ENCODE measurements at regions not wholly inside any gene's neighbourhood (a gene's known extent, or its start where the extent isn't known, plus 50 kb on each side); places are given as distances from the start of the nearest gene placed in this dataset.
"Not testable (repeated sequence)": the region's sequence is repeated elsewhere in the genome, so short reads cannot be mapped to it uniquely, and the experiment has no call there.

DNA sequence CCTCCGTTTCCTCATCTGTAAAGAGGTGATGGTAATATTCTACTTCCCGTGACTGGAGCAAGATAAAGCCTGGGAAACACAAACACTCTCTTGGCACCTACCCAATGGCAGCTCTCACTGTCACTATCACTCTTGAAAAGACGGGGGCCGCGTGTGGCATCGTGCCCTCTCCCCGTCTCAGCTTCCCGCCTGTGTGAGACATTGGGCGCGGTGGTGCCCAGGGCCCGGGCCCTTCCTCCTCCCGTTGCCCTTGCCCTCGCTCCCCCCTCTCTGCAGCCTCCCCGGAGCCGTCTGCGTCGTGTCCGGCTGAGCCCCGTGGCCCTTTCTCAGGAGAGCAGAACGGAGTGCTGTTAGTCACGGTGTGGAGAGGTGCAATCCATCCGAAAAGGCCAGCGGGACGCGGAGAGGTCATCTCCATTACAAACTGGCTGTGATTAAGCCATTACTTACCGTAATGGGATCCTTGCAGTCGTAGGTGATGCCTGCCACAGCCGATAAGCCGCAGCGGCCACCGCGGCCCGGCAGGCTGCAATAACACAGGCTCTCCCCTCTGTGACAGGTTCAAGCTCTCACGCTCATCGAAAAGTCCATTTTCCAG, 156.4 kb upstream of the ZC3H12A start:
- DNase-seq (ENCODE audit: low read depth): no peak

DNA sequence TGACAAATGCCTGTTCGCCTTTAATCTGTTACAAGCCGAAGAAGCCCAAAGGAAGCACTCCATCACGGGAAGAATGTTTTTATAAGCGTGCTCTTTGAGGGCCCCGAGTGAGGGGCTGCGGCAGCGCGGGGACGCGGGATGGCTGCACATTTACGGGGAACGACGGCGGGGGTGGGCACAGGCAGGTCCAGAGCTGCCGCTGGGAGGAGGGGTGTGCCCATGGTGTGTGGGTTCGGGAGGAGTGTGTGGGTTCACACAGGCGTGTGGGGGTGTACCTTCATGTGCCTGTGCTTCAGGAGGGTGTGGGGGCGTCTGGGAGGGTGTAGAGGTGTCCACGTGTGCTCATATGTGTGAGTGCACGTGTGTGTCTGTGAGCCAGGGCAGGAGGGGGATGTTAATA, 155.9 kb upstream of the ZC3H12A start:
- DNase-seq (ENCODE audit: low read depth): no peak

DNA sequence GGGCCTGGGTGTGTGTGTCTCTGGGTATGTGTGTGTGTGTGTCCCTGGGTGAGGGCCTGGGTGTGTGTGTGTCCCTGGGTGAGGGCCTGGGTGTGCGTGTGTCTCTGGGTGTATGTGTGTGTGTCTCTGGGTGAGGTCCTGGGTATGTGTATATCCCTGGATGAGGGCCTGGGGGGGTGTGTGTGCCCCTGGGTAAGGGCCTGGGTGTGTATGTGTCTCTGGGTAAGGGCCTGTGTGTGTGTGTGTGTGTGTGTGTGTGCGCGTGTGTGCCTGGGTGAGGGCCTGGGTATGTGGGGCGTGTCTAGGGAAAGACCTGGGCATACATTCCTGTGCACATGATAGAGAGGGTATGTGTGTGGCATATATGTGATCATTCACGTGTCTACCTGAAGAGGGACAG, 155.1 kb upstream of the ZC3H12A start:
- DNase-seq (ENCODE audit: low read depth): no peak

DNA sequence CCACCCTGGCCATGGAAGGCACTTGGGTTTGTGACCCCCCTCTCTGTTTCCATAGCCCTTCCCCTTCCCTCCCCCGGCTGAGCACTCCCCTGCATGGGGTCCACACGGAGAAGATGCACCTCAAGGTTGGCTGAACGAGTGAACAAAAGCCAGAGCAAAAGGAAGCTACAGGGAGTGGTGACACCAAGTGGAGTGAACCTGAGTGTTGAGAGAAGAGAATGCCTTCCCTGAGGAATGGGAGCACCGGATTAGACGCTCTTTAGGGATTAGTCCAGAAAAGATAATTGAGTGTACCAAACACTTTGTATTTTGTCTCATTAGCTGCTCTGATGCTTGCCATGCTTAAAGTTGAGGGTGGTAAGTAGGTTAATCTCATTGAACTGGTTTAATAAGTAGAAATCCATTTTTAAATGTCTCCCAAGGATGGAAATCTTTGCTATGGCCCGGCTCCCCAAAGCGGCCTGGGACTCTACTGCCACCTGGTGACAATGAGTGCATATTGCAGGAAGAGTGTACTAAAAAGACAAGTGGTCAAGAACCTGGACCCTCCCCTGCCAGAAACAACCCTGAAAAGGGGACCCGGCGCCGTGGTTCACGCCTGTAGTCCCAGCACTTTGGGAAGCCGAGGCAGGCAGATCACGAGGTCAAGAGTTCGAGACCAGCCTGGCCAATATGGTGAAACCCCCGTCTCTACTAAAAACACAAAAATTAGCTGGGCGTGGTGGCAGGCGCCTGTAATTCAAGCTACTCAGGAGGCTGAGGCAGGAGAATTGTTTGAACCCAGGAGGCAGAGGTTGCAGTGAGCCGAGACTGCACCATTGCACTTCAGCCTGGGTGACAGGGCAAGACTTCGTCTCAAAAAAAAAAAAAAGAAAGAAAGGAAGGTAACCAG, 150.6 kb upstream of the ZC3H12A start:
- no peak for DNase-seq (ENCODE audit: low read depth)

DNA sequence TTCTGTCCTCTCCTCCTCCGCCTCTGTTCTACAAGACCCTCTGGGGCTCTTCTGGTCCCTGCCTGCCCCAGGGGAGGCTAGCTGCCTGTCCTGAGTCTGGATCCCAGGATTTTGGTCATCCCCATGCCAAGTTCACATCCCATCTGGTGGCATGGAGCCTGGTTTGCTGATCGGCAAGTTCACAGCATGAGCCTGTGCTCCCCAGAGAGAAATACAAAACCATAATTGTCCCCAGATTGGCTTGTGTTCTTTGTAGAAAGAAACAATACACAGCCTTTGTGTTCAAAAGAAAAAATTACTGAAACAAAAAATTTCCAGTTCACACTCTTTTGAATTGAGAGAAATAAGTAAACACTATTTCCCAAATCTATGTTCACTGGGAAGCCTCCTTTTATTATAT, 149.4 kb upstream of the ZC3H12A start:
- no peak for DNase-seq (ENCODE audit: low read depth)

DNA sequence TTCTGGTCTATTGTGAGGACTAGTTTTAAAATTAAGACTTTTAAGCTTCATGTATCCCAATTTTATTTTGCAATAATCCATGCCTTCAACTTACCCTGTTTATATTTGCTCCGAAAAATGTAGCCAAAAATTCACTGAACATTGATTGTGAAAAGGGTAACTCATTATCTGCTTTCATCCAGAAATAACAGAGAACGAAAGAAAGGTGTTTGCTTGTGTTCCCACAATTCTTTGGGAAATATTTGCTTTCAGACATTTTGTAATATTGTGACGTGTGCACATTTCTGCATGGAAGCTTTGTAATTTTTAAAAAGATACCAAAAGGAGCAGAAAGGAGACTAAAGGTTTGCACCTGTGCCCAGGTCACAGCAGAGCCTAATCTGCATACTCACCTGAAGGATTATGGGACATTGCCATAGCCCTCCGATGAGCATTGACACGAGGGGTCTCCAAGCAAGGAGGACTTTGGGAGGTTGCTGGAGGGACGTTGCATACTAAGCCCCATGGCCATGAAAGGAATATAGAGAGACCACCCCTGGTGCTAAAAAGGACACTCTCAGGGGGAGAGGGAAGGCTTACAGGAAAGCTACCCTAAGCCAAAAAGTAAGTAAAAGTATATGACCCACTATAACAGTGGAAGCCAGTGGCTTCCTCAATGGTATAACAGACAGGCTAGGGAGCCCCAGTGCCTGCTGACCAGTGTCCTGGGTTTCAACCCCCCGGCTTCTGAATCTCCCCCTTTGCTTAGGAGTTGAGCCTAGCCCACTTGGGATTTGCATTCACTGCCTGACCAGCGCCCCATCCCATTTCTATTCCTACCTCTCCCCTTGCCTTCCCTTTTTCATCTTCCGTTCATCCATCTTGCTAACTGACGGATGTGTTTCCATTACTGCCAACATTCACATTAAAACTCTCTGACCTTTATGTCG, 148.6 kb upstream of the ZC3H12A start:
- no peak for DNase-seq (ENCODE audit: low read depth)

DNA sequence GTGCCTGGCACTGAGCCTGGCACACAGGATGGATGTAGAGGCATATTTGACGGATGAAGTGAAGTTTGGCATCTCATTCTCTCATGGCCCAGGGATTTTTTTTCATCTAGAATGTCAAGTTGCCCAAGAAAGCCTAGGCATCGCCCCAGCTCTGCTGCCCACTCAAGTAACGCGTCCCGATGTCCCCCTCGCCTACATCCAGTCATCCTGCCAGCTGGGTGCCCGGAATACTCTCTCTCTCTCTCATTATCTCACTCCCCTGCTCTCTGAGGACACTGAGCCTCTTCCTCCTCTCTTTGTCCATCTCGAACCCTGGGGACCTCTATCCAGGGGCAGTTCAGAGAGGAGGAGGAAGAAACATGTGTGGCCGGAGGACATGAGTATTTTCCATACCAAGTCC, 142.3 kb upstream of the ZC3H12A start:
- no peak for DNase-seq (ENCODE audit: low read depth)

DNA sequence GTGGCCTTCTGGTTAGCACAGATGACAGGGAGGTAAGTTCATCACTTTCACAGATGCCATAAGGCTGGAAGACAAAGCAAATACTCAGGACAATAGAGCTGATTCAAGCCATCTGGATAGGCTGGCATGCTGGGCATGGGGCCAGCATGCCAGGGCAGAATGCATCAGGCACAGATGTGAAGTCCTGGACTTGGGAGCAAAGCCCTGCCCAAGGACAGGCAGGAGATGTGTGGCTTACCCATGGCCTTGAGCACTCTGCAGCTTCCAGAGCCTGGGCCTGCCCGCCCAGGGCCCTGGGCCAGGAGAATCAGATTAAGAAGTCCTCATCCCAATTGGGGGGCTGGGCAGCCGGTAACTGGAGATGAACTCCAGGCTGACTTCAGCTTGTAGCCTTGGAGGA, 135.7 kb upstream of the ZC3H12A start:
- DNase-seq (ENCODE audit: low read depth): no peak

DNA sequence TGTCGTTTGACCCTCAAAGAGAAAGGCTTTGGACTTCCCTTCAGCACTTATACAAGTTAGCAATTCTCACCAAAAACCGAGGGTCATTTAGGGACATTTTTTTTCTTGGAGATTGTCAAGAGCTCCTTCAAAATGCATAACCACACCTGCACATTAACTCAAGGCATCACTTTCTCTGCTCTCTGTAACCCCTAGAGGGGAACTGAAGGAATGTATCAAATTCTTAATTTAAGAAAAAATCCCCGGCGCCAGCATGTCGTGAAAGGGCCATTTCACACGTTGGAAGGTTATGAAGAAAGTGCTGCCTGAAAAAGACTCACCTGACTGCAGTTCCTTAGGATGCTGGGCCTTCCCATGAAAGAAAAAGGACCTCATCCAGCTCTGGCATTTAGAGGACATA, 131.6 kb upstream of the ZC3H12A start:
- DNase-seq (ENCODE audit: low read depth): no peak

DNA sequence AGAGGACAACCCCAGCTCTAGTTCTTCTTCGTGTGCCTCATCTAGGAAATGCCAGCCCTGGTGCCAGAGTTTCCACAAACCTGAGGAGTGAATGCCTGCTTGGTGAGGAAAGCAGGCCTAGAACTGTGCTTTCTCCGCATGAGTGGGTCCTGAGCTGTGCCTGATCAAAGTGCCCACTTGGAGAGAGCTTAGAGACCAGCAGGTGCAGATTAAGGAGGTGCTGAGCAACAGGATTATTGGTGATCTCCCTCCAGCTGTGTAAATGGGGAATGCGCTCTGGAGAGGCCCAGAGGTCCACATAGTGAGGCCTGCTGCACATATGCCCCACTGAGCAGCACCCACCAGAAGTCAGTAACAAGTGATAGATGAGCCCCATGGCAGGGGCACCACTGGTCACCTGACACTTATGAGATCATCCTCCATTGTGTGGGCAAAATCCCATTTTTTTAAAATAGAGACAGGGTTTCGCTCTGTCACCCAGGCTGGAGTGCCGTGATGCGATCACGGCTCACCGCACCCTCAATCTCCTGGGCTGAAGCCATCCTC, 127.2 kb upstream of the ZC3H12A start:
- no peak for DNase-seq (ENCODE audit: low read depth)

DNA sequence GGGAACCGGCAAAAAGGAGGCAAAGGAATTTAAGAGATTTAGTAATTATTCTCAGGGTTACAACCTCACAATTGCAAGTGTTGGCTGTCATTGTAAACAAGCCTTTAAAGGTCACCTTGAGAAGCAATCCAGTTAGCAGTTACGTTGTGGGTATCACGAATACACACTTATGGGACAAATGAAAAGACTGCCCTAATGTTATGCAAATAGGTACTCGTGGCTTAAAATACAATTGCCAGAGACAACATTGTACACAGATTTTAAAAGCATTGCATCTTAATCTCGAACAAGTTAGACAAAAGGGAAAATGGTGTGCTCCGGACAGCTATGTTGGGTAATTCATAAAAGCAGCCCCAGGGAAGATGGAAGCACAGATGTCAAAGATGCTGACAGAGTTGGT, 120.5 kb upstream of the ZC3H12A start:
- no peak for DNase-seq (ENCODE audit: low read depth)

DNA sequence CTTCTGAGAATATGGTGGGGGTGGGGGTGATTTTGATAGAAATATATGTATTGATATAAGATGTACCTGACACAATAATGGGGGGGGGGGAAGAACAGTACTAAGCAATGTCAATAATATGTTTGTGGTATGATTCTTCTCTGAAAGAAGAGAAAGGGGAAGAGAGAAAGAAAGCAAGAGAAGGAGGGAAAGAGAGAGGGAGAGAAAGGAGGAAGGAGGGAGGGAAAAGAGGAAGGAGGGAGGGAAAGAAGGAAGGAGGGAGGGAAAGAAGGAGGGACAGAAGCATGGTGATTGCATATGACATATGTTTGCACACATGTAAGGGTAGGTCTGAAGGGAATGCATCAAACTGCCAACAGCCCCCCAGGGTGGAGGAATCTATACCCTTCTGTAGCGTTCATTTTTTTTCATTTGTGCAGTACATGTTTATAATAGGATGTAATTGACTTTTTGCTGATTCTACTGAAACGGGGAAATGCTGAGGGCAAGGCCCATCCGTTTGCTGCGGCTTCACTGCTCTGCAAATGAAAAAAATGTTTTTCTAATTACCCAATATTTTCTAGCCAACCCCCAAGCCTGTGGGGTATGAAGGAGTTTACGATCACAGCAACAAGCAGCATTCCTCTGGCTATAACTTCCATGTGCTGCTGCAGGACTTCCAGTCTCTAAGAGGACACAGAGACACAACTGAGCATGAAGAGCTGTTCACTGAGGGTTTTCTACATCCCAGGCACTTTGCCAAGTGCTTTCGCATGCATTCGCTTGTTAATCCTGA, 119.3 kb upstream of the ZC3H12A start:
- no peak for DNase-seq (ENCODE audit: low read depth)

DNA sequence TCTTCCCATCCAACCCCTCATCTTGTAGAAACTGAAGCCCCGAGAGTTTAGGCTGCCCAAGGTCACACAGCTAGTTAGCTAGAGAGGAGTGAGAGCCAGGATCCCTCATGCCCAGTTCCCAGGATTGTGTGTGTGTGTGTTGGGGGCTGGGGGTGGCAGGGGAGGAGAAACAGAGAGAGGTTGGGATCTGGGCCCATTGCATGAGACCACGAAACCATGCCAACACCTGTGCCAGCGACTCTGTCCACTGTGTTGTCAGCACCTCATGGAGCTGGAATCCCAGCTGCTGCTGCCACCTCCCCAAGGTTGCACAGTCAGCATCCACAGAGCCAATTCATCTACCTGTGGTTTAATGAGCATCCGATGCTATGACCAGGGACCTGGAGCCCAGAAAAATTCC, 115.4 kb upstream of the ZC3H12A start:
- no peak for DNase-seq (ENCODE audit: low read depth)

DNA sequence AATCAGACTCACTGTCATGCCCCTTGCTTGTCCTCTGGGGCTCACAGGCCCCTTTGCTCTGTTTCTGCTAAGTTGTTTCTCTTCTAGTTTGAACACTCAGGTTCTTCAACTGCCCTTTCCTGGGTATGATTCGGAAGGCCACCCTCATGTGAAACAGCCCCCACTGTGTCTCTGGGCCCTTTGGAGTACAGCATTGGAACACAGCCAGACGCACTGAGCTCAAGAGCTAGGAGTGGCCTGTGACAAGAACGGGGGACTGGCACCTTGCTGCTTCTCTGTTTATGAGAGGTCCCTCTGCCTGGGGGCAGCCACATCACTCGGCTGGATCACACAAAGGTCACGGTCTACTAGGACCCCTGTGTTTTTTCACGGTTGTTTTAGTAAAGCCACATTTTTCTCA, 114.4 kb upstream of the ZC3H12A start:
- no peak for DNase-seq (ENCODE audit: low read depth)

DNA sequence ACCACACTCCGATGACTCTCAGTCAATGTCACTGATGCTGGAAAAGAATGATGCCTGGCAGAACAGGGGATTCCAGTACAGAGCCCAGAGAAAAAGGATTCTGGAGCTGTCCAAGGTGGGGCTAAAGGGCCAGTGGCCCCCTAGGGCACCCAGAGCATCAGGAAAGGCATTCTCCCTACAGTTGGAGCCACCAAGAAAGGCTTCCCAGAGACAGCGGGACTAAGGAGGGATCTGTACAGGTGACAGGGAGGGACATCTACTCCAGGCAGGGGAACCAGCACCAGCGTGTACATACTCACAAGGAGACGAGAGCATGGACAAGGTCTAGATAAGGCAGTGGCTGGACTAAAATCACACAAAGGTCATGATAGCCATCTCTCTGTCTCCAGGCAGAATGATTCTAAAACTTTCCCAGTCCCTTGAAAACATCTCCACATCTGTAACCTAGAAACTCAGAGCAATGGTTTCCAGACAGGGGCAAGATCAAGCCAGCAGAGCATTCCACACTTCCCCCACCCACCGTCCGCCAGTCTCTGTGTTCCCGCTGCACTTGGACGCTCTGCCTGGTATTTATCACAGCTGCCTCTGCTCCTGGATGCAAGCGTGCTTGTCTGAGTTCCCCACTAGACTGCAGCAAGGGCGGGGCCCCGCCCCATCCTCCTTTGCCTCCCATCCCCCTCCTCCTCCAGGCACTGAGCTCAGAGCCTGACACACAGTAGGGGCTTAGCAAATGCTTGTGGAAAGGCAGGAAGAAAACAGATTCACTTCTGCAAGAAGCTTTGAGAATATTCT, 111.6 kb upstream of the ZC3H12A start:
- peak; percentile 19 for DNase-seq (ENCODE audit: low read depth)

DNA sequence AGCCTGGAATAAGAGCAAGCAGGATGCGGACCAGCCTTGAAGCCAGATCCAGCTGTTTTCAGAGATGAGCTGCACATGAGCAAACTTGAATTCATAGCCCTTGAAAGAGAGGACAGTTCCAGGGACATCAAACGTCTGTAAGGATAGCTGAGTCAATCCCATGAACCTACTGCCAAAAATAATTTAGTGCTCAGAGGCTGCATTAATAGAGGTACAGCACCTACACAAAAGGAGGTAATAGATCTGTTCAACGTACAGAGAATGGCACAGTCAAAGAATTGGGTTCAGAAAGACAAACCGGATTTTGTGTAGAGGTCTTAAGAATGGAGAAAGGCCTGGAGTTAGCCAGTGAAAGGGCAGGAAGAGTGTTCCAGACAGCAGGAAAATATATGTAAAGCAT, 110.8 kb upstream of the ZC3H12A start:
- no peak for DNase-seq (ENCODE audit: low read depth)

DNA sequence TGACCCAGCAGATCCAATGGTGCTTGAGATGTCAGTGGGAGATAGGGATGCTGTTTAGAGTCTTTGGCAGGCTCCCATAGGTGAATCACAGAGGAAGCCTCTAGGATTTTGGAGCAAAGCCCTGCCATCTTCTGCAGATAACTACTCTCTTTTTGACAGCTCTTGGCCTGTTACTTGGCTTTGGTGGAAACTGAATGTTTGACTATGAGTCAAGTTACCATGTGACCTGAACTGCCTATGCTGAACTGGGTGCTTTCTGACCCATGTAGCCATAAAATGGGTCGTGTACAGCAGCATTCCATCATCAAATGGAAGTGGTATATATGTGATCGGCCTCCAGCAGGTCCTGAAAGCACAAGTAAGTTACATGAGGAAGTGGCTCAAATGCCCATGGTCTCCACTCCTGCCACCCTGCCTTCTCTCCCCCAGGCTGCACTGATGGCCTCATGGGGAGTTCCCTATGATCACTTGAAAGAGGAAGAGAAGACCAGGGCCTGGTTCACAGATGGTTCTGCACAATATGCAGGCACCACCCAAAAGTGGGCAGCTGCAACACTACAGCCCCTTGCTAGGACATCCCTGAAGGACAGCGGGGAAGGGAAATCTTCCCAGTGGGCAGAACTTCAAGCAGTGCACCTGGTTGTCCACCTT, 105.6 kb upstream of the ZC3H12A start:
- not testable (repeated sequence) for DNase-seq (ENCODE audit: low read depth)

DNA sequence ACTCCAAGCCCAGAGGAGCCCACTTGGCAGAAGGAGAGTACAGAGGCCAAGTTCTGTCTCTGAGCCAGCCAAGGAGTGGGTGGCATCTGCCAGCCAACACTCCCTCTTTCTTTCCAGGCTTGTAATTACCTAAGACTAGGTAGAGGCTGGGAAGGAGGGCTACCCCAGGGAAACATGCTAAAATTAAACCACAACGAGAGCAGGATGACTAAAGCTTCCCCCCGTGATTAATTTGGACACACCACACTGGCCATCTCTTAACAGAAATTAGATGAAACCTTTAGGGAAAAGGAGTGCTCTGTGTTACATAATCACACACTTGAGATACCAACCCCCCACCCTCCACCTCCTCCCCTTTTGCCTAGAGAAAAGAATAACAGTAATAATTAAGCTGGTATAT, 102.1 kb upstream of the ZC3H12A start:
- no peak for DNase-seq (ENCODE audit: low read depth)

DNA sequence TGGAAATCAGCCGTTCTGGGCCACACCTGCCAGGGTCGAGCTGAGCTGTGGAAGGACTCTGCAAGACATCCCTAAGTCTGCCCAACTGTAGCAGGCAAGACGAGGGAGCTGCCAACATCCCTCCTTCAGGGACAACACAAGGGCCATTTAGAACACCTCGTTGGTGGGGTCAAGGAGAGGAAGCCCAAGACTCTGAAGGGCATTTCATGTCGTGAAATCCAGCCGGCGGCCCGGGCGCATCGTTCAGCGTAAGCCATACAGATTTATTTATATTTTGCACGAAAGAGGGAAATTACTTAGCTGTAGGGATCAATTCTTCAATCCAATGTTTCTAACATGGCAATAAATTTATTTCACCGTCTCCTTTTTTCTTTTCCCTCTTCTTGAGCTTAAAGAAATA, 101.7 kb upstream of the ZC3H12A start:
- no peak for DNase-seq (ENCODE audit: low read depth)

DNA sequence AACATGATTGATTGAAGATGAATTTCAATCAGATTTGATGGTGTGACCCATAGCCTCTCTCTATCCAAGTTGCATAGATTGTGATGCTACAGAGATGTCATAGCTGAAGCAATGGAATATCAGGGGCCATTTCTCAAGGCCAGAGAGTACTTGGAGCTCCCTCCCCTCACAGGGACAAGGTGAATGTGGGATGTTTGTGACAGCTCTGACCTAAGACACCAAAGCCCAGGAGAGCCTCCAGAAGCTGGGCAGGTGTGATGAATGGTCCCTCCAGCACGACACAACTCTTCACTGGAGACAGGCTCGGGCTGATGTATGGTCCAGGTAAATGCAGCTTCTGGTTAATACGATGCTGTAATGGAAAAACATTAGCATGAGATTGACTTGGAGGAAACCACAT, 101.0 kb upstream of the ZC3H12A start:
- no peak for DNase-seq (ENCODE audit: low read depth)

Measured in forelimb muscle (tissue), 1 donor.